ENCODE measurements at regions not wholly inside any gene's neighbourhood (a gene's known extent, or its start where the extent isn't known, plus 50 kb on each side); places are given as distances from the start of the nearest gene placed in this dataset.

GRCh38 chrX:40385682-40386081 lies 195.1 kb upstream of the ATP6AP2 start:
- H3K4me1 ChIP-seq (ENCODE audit: insufficient read depth, low read length), result no peaks in the 10 kb centered on the region
- ATAC-seq (ENCODE audit: insufficient read depth, low read depth), result no peak
- TF ChIP-seq CTCF (IDR thresholded peaks at IDR 0.05; ENCODE audit: borderline replicate concordance, extremely low read depth, low read length, poor library complexity, severe bottlenecking) (no peak), EZH2 (IDR thresholded peaks at IDR 0.05; ENCODE audit: borderline replicate concordance, low read depth, low read length, severe bottlenecking) (no peak)

GRCh38 chrX:40385256-40385655 lies 195.5 kb upstream of the ATP6AP2 start:
- H3K4me3 ChIP-seq (ENCODE audit: low read depth in 1 of 2, low read length in 2 of 2), result no peak overlapping the region
- H3K27me3 ChIP-seq (ENCODE audit: insufficient read depth, low read length, poor library complexity), result no peaks in the 10 kb centered on the region
- no peaks in the 10 kb centered on the region for H3K36me3 ChIP-seq (ENCODE audit: insufficient read depth, low read length)
- H3K79me2 ChIP-seq (ENCODE audit: insufficient read depth, low read length), result no peaks in the 10 kb centered on the region
- H3K4me2 ChIP-seq (ENCODE audit: insufficient read depth, low read length), result no peak overlapping the region
- no peaks in the 10 kb centered on the region for H3K9me3 ChIP-seq (ENCODE audit: insufficient read depth, low read length, severe bottlenecking)
- H3K4me1 ChIP-seq (ENCODE audit: insufficient read depth, low read length), result no peaks in the 10 kb centered on the region
- ATAC-seq (ENCODE audit: insufficient read depth, low read depth) (no peak), DNase-seq (no peak)
- H3K27ac ChIP-seq (ENCODE audit: low read length), result no peak overlapping the region
- H3K9ac ChIP-seq (ENCODE audit: low read depth, low read length), result no peak overlapping the region
- H2AFZ ChIP-seq (ENCODE audit: low read depth, low read length), result no peak overlapping the region
- no peaks in the 10 kb centered on the region for H4K20me1 ChIP-seq (ENCODE audit: insufficient read depth, low read length)
- no peak for TF ChIP-seq EZH2 (IDR thresholded peaks at IDR 0.05; ENCODE audit: borderline replicate concordance, low read depth, low read length, severe bottlenecking)
- TF ChIP-seq CTCF (IDR thresholded peaks at IDR 0.05; ENCODE audit: borderline replicate concordance, extremely low read depth, low read length, poor library complexity, severe bottlenecking), result no peak

More at GRCh38 chrX:40385682-40386081, 195.1 kb upstream of the ATP6AP2 start:
- H3K79me2 ChIP-seq (ENCODE audit: insufficient read depth, low read length), result no peaks in the 10 kb centered on the region
- H3K9ac ChIP-seq (ENCODE audit: low read depth, low read length), result no peak overlapping the region
- H3K27ac ChIP-seq (ENCODE audit: low read length), result no peak overlapping the region
- no peaks in the 10 kb centered on the region for H3K36me3 ChIP-seq (ENCODE audit: insufficient read depth, low read length)
- H3K27me3 ChIP-seq (ENCODE audit: insufficient read depth, low read length, poor library complexity), result no peaks in the 10 kb centered on the region
- no peaks in the 10 kb centered on the region for H3K9me3 ChIP-seq (ENCODE audit: insufficient read depth, low read length, severe bottlenecking)
- no peak overlapping the region for H3K4me2 ChIP-seq (ENCODE audit: insufficient read depth, low read length)
- H2AFZ ChIP-seq (ENCODE audit: low read depth, low read length), result no peak overlapping the region
- no peak overlapping the region for H3K4me3 ChIP-seq (ENCODE audit: low read depth in 1 of 2, low read length in 2 of 2)
- no peak for DNase-seq
- H4K20me1 ChIP-seq (ENCODE audit: insufficient read depth, low read length), result no peaks in the 10 kb centered on the region

- Histone ChIP-seq H3K36me3 (ENCODE audit: insufficient read depth, low read length) (no peaks in the 10 kb centered on the region), H4K20me1 (ENCODE audit: insufficient read depth, low read length) (no peaks in the 10 kb centered on the region), H3K4me3 (ENCODE audit: low read depth in 1 of 2, low read length in 2 of 2) (no peak overlapping the region), H3K9ac (ENCODE audit: low read depth, low read length) (no peak overlapping the region), H3K4me2 (ENCODE audit: insufficient read depth, low read length) (no peak overlapping the region), H3K4me1 (ENCODE audit: insufficient read depth, low read length) (no peaks in the 10 kb centered on the region), H3K27me3 (ENCODE audit: insufficient read depth, low read length, poor library complexity) (no peaks in the 10 kb centered on the region), H3K79me2 (ENCODE audit: insufficient read depth, low read length) (no peaks in the 10 kb centered on the region), H2AFZ (ENCODE audit: low read depth, low read length) (no peak overlapping the region), H3K9me3 (ENCODE audit: insufficient read depth, low read length, severe bottlenecking) (no peaks in the 10 kb centered on the region), H3K27ac (ENCODE audit: low read length) (no peak overlapping the region)
- ATAC-seq (ENCODE audit: insufficient read depth, low read depth) (no peak), DNase-seq (no peak)
- TF ChIP-seq EZH2 (IDR thresholded peaks at IDR 0.05; ENCODE audit: borderline replicate concordance, low read depth, low read length, severe bottlenecking) (no peak), CTCF (IDR thresholded peaks at IDR 0.05; ENCODE audit: borderline replicate concordance, extremely low read depth, low read length, poor library complexity, severe bottlenecking) (no peak)
Measured at GRCh38 chrX:40383969-40384368, 196.8 kb upstream of the ATP6AP2 start.

- no peak overlapping the region for H2AFZ ChIP-seq (ENCODE audit: low read depth, low read length)
Measured at GRCh38 chrX:40383360-40383759, 197.4 kb upstream of the ATP6AP2 start.

More at GRCh38 chrX:40383360-40383759, 197.4 kb upstream of the ATP6AP2 start:
- no peaks in the 10 kb centered on the region for H4K20me1 ChIP-seq (ENCODE audit: insufficient read depth, low read length)
- no peak overlapping the region for H3K4me3 ChIP-seq (ENCODE audit: low read depth in 1 of 2, low read length in 2 of 2)
- ATAC-seq (ENCODE audit: insufficient read depth, low read depth), result no peak
- no peak overlapping the region for H3K27ac ChIP-seq (ENCODE audit: low read length)
- H3K9ac ChIP-seq (ENCODE audit: low read depth, low read length), result no peak overlapping the region
- no peak for DNase-seq
- H3K79me2 ChIP-seq (ENCODE audit: insufficient read depth, low read length), result no peaks in the 10 kb centered on the region
- no peak overlapping the region for H3K4me2 ChIP-seq (ENCODE audit: insufficient read depth, low read length)
- H3K4me1 ChIP-seq (ENCODE audit: insufficient read depth, low read length), result no peaks in the 10 kb centered on the region
- H3K27me3 ChIP-seq (ENCODE audit: insufficient read depth, low read length, poor library complexity), result no peaks in the 10 kb centered on the region
- H3K9me3 ChIP-seq (ENCODE audit: insufficient read depth, low read length, severe bottlenecking), result no peaks in the 10 kb centered on the region
- TF ChIP-seq CTCF (IDR thresholded peaks at IDR 0.05; ENCODE audit: borderline replicate concordance, extremely low read depth, low read length, poor library complexity, severe bottlenecking) (no peak), EZH2 (IDR thresholded peaks at IDR 0.05; ENCODE audit: borderline replicate concordance, low read depth, low read length, severe bottlenecking) (no peak)
- no peaks in the 10 kb centered on the region for H3K36me3 ChIP-seq (ENCODE audit: insufficient read depth, low read length)
